CD4-positive, CD25-positive, alpha-beta regulatory T cell (primary cell): ENCODE measurements at regions not wholly inside any gene's neighbourhood (a gene's known extent, or its start where the extent isn't known, plus 50 kb on each side); places are given as distances from the start of the nearest gene placed in this dataset.

Experiments
- ATAC-seq, 2 donors: fragments of 150-1000 bp; cut with Tn5 transposase; one replicate each; pipeline ENCODE4 v1.10.0; 2021; ENCODE audit warnings: low read depth in 2 of 2, moderate number of reproducible peaks in 2 of 2, moderate library complexity in 1 of 2
- DNase-seq, 3 donors: peaks; one replicate each; pipeline versions ENCODE4 v3.0.0 to v3.0.0-alpha.2; 2012 to 2022; ENCODE audit warnings: mixed read lengths in 1 of 3
- H3K27ac ChIP-seq: one replicate; pipeline ENCODE4 v1.7.0; 2013; ENCODE audit warnings: mild to moderate bottlenecking, low read length; ENCODE audit not compliant: insufficient read depth, poor library complexity, severe bottlenecking
- H3K27me3 ChIP-seq: one replicate; pipeline ENCODE4 v1.7.0; 2013; ENCODE audit warnings: low read length; ENCODE audit not compliant: control insufficient read depth, insufficient read depth
- H3K36me3 ChIP-seq: one replicate; pipeline ENCODE4 v1.7.0; 2013; ENCODE audit warnings: mild to moderate bottlenecking, low read length, moderate library complexity; ENCODE audit not compliant: control insufficient read depth, insufficient read depth
- H3K4me1 ChIP-seq: 2 replicates; pipeline ENCODE4 v1.7.0; 2013; ENCODE audit warnings: mild to moderate bottlenecking, low read length; ENCODE audit not compliant: insufficient read depth, control insufficient read depth, poor library complexity, severe bottlenecking
- H3K4me3 ChIP-seq: one replicate; pipeline ENCODE4 v1.7.0; 2013; ENCODE audit warnings: low read depth, mild to moderate bottlenecking, low read length, moderate library complexity
- H3K9me3 ChIP-seq, 2 experiments: 1 replicate in 1 of 2; 2 replicates in 1 of 2; pipeline ENCODE4 v1.7.0; 2013; ENCODE audit warnings: low read length in 2 of 2, mild to moderate bottlenecking in 1 of 2, moderate library complexity in 1 of 2; ENCODE audit not compliant: control insufficient read depth in 2 of 2
- H3K27ac Mint-ChIP-seq, 3 donors: one replicate each; pipeline ENCODE4 v1.8.0; 2020 to 2022; ENCODE audit warnings: mild to moderate bottlenecking in 3 of 3, mixed read lengths in 3 of 3, moderate library complexity in 2 of 3
- H3K27me3 Mint-ChIP-seq: one replicate; pipeline ENCODE4 v1.8.0; 2022; ENCODE audit warnings: mild to moderate bottlenecking, mixed read lengths
- H3K36me3 Mint-ChIP-seq: one replicate; pipeline ENCODE4 v1.8.0; 2020; ENCODE audit warnings: mixed read lengths
- H3K4me1 Mint-ChIP-seq, 4 donors: one replicate each; pipeline ENCODE4 v1.8.0; 2020 to 2022; ENCODE audit warnings: mixed read lengths in 4 of 4, mild to moderate bottlenecking in 1 of 4
- H3K4me3 Mint-ChIP-seq, 4 donors: one replicate each; pipeline ENCODE4 v1.8.0; 2020 to 2022; ENCODE audit warnings: mild to moderate bottlenecking in 4 of 4, mixed read lengths in 4 of 4, moderate library complexity in 3 of 4
- H3K9me3 Mint-ChIP-seq, 7 donors: one replicate each; pipeline ENCODE4 v1.8.0; 2020 to 2022; ENCODE audit warnings: mixed read lengths in 7 of 7, mild to moderate bottlenecking in 3 of 7, moderate library complexity in 2 of 7

GRCh38 chr16:48950184-48950583 lies 331.5 kb downstream of the CBLN1 start:
- DNase-seq (no peak), ATAC-seq (no peak)
- Histone ChIP-seq H3K27ac (no peak overlapping the region), H3K36me3 (no peaks in the 10 kb centered on the region), H3K4me1 (no peaks in the 10 kb centered on the region), H3K4me3 (no peak overlapping the region), H3K27me3 (no peaks in the 10 kb centered on the region), H3K9me3 (no peaks in the 10 kb centered on the region)
- Mint-ChIP-seq H3K9me3 (peaks cover 0 to 7% (median 0%) of the 10 kb centered on the region in 7 donors), H3K27me3 (peaks cover 5% of the 10 kb centered on the region), H3K27ac (no peak overlapping the region), H3K36me3 (no peaks in the 10 kb centered on the region), H3K4me3 (no peak overlapping the region), H3K4me1 (no peaks in the 10 kb centered on the region)

DNA sequence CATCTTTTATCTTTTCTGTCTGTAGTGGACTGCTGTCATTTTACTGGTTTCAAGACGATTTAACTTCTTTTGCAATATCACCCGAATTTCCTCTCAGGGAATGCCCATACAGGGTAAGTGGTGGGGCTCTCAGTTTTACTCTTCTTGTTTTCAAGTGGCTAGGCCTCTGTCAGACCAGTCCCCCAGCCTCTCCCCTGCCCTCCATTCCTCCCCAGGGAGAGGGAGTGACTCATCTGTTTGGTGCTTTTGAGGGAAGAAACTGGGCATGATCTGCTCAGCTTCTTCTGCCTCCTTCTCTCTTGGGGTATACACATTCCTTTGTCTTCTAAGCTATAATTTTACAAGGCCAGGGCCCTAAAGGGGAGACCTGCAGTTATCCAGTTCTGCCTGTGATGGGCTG lies 332.0 kb downstream of the CBLN1 start:
- Histone ChIP-seq H3K27me3 (no peaks in the 10 kb centered on the region), H3K9me3 (no peaks in the 10 kb centered on the region), H3K36me3 (no peaks in the 10 kb centered on the region), H3K27ac (no peak overlapping the region), H3K4me1 (no peaks in the 10 kb centered on the region), H3K4me3 (no peak overlapping the region)
- DNase-seq (no peak), ATAC-seq (no peak)
- no peaks in the 10 kb centered on the region for H3K4me1 Mint-ChIP-seq
- peaks cover 5% of the 10 kb centered on the region for H3K27me3 Mint-ChIP-seq
- H3K36me3 Mint-ChIP-seq: no peaks in the 10 kb centered on the region
- peaks cover 0 to 7% (median 0%) of the 10 kb centered on the region in 7 donors for H3K9me3 Mint-ChIP-seq
- H3K27ac Mint-ChIP-seq: no peak overlapping the region
- H3K4me3 Mint-ChIP-seq: no peak overlapping the region

GRCh38 chr16:48948911-48949310 lies 332.7 kb downstream of the CBLN1 start:
- no peak for DNase-seq
- H3K27me3 Mint-ChIP-seq: peaks cover 5% of the 10 kb centered on the region
- Histone ChIP-seq H3K4me3 (no peak overlapping the region), H3K27ac (no peak overlapping the region), H3K36me3 (no peaks in the 10 kb centered on the region), H3K9me3 (no peaks in the 10 kb centered on the region), H3K27me3 (no peaks in the 10 kb centered on the region), H3K4me1 (no peaks in the 10 kb centered on the region)
- H3K36me3 Mint-ChIP-seq: no peaks in the 10 kb centered on the region
- no peak for ATAC-seq
- peaks cover 0 to 7% (median 2%) of the 10 kb centered on the region in 7 donors for H3K9me3 Mint-ChIP-seq
- no peaks in the 10 kb centered on the region for H3K4me1 Mint-ChIP-seq
- H3K27ac Mint-ChIP-seq: no peak overlapping the region
- no peak overlapping the region for H3K4me3 Mint-ChIP-seq

GRCh38 chr16:48947371-48947713 lies 334.3 kb downstream of the CBLN1 start:
- peaks cover 0 to 6% (median 2%) of the 10 kb centered on the region in 7 donors for H3K9me3 Mint-ChIP-seq
- DNase-seq: no peak

DNA sequence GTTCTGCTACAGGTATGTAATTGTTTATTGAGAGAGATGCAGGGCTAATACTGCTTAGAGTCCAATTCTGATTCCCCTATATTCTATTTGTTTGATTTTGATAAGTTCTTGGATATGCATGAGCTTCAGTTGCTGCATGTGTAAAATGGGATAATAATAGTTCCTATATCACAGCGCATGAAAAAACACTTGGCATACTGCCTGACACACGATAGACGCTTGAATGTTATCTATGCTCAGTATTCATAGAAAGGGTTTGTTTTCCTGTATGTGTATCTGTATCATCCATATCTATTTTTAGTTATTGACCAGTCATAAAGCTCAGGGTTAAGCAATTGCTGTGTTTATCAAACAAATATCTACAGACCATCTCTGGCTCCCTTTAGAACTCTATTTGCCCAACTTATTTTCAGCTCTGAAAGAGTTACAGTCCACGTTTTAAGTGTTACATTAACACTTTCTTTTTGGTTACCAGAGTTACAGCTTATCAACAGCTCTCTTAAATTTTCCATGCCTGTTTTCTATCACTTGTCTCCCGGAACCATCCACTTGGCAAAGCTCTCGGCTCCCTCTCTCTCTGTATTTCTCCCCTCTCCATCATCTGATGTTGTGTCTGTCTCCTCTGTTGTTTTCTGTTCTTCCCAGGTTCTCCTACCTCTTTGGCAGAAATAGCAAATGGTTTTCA lies 334.8 kb downstream of the CBLN1 start:
- no peak overlapping the region for H3K4me3 ChIP-seq
- H3K27ac ChIP-seq: no peak overlapping the region
- H3K4me1 ChIP-seq: no peaks in the 10 kb centered on the region
- peaks cover 5% of the 10 kb centered on the region for H3K27me3 Mint-ChIP-seq
- no peaks in the 10 kb centered on the region for H3K4me1 Mint-ChIP-seq
- no peaks in the 10 kb centered on the region for H3K36me3 Mint-ChIP-seq
- H3K27ac Mint-ChIP-seq: no peak overlapping the region
- no peaks in the 10 kb centered on the region for H3K36me3 ChIP-seq
- no peak for ATAC-seq
- DNase-seq: no peak
- H3K4me3 Mint-ChIP-seq: no peak overlapping the region
- H3K27me3 ChIP-seq: no peaks in the 10 kb centered on the region
- H3K9me3 Mint-ChIP-seq: peaks cover 0 to 6% (median 2%) of the 10 kb centered on the region in 7 donors
- no peaks in the 10 kb centered on the region for H3K9me3 ChIP-seq

More at GRCh38 chr16:48947371-48947713, 334.3 kb downstream of the CBLN1 start:
- no peak overlapping the region for H3K4me3 Mint-ChIP-seq
- H3K27ac Mint-ChIP-seq: no peak overlapping the region
- Histone ChIP-seq H3K27ac (no peak overlapping the region), H3K9me3 (no peaks in the 10 kb centered on the region), H3K27me3 (no peaks in the 10 kb centered on the region), H3K4me3 (no peak overlapping the region), H3K4me1 (no peaks in the 10 kb centered on the region), H3K36me3 (no peaks in the 10 kb centered on the region)
- no peak for ATAC-seq
- H3K36me3 Mint-ChIP-seq: no peaks in the 10 kb centered on the region
- H3K4me1 Mint-ChIP-seq: no peaks in the 10 kb centered on the region
- peaks cover 5% of the 10 kb centered on the region for H3K27me3 Mint-ChIP-seq

DNA sequence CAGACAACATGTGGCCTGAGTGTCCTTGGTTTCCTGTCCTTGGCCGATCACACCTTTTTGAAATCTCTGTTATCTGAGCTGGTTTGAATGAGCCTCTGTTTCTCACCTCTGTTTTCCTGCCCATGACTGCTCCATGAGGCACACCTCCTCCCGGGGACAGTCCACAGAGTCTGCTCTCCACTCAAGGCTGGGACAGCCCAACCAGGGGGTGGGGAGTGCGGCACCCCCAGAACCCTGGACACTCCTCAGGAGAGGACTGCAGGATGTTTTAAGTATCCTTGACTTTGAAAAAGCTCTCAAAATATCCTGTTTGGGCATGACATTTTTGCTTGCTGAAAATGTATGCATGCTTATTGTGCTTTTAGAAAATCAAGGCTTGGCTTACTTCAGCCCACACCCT lies 333.0 kb upstream of the N4BP1 start:
- H3K4me1 ChIP-seq: no peaks in the 10 kb centered on the region
- no peak overlapping the region for H3K4me3 Mint-ChIP-seq
- no peaks in the 10 kb centered on the region for H3K36me3 ChIP-seq
- peaks cover 0 to 6% (median 0%) of the 10 kb centered on the region in 7 donors for H3K9me3 Mint-ChIP-seq
- no peak overlapping the region for H3K4me3 ChIP-seq
- H3K4me1 Mint-ChIP-seq: no peaks in the 10 kb centered on the region
- H3K27me3 Mint-ChIP-seq: peaks cover 5% of the 10 kb centered on the region
- DNase-seq (no peak), ATAC-seq (no peak)
- no peak overlapping the region for H3K27ac Mint-ChIP-seq
- H3K9me3 ChIP-seq: no peaks in the 10 kb centered on the region
- H3K36me3 Mint-ChIP-seq: no peaks in the 10 kb centered on the region
- no peaks in the 10 kb centered on the region for H3K27me3 ChIP-seq
- H3K27ac ChIP-seq: no peak overlapping the region

DNA sequence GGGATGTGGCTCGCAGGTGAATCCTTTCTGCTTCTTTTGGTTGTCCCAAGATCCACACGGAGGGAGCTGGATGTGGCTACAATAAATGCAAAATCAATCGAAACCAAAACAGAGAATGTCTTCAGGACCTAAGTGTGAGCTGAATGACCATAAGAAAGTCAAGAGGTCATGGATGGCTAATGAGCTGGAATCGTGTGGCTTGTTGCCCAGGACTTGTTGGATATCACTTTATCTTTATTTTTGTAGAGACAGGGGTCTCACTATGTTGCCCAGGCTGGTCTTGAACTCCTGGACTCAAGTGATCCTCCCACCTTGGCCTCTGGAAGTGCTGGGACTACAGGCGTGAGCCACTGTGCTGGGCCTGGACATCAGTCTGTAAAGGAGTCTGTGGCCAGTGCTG lies 326.8 kb upstream of the N4BP1 start:
- H3K27me3 ChIP-seq: no peaks in the 10 kb centered on the region
- Mint-ChIP-seq H3K4me1 (no peaks in the 10 kb centered on the region), H3K27ac (no peak overlapping the region), H3K27me3 (no peaks in the 10 kb centered on the region), H3K4me3 (no peak overlapping the region), H3K9me3 (peaks cover 0 to 6% (median 0%) of the 10 kb centered on the region in 7 donors), H3K36me3 (no peaks in the 10 kb centered on the region)
- H3K4me3 ChIP-seq: no peak overlapping the region
- no peaks in the 10 kb centered on the region for H3K4me1 ChIP-seq
- no peaks in the 10 kb centered on the region for H3K9me3 ChIP-seq
- DNase-seq (no peak), ATAC-seq (no peak)
- no peak overlapping the region for H3K27ac ChIP-seq
- H3K36me3 ChIP-seq: no peaks in the 10 kb centered on the region

DNA sequence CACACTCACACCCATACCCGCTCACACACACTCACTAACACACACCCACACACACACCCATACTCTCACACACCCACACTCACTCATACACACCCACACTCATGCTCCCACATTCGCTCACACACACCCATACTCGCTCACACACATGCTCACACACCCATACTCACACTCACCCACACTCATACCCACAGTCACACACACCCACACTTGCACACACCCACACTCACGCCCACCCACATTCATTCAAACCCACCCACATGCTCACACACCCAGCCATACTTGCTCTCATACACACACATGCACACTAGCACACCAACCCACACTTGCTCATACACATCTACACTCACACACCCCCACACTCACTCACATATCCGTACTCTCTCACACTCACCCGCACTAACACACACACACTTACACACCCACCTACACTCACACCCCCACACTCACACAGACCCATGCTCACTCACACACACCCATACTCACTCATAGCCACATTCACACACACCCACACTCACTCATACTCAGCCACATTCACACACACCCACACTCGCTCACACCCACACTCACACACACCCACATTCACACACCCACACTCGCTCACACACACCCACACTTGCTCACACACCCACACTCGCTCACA lies 322.4 kb upstream of the N4BP1 start:
- Mint-ChIP-seq H3K27me3 (no peaks in the 10 kb centered on the region), H3K4me1 (no peaks in the 10 kb centered on the region)

More for the DNA sequence above, 322.4 kb upstream of the N4BP1 start:
- ATAC-seq (no peak), DNase-seq (no peak)
- Mint-ChIP-seq H3K27ac (no peak overlapping the region), H3K36me3 (no peaks in the 10 kb centered on the region), H3K4me3 (no peak overlapping the region), H3K9me3 (peaks cover 0 to 5% (median 0%) of the 10 kb centered on the region in 7 donors)
- H3K27ac ChIP-seq: no peak overlapping the region
- no peaks in the 10 kb centered on the region for H3K36me3 ChIP-seq
- no peaks in the 10 kb centered on the region for H3K4me1 ChIP-seq
- H3K9me3 ChIP-seq: no peaks in the 10 kb centered on the region
- no peak overlapping the region for H3K4me3 ChIP-seq
- no peaks in the 10 kb centered on the region for H3K27me3 ChIP-seq
